ENCODE measurements at regions not wholly inside any gene's neighbourhood (a gene's known extent, or its start where the extent isn't known, plus 50 kb on each side); places are given as distances from the start of the nearest gene placed in this dataset.

DNA sequence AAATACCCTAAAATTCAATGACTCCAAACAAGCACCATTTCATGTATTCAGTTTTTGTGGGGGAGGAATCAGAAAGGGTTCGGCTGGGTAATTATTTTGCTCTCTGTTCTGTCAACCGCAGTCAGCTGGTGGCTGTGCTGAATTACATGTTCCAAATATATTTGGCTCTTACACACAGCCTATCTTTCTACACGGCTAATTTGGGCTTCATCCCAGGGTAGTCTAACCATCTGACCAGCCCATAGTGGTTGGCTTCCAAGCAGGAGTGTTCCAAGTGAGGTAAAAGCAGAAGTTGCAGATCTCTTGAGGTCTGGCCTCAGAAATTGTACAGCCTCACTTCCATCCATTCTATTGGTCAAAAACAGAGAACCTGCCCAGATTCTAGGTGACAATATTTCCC is 760.8 kb upstream of the SEMA6D start:
- no peaks in the 10 kb centered on the region for H3K27me3 ChIP-seq (ENCODE audit: control insufficient read depth, low read length)

GRCh38 chr15:46956881-46957280 is 760.4 kb upstream of the SEMA6D start:
- H3K4me1 ChIP-seq (ENCODE audit: control insufficient read depth, low read length) = no peaks in the 10 kb centered on the region
- no peaks in the 10 kb centered on the region for H4K20me1 ChIP-seq (ENCODE audit: control insufficient read depth, insufficient read depth, low read depth, low read length)
- no peaks in the 10 kb centered on the region for H3K9me2 ChIP-seq (replicated peaks; ENCODE audit: control insufficient read depth, low read length)
- H3K9me3 ChIP-seq (ENCODE audit: control insufficient read depth, insufficient read depth, low read length) = no peaks in the 10 kb centered on the region
- H3K4me3 ChIP-seq (ENCODE audit: low read length) = no peak overlapping the region
- H3K27me3 ChIP-seq (ENCODE audit: control insufficient read depth, low read length) = no peaks in the 10 kb centered on the region
- no peaks in the 10 kb centered on the region for H3F3A ChIP-seq (ENCODE audit: control insufficient read depth, insufficient read depth)
- no peaks in the 10 kb centered on the region for H3K36me3 ChIP-seq (ENCODE audit: control insufficient read depth, low read length)
- TF ChIP-seq, protein P1, sequence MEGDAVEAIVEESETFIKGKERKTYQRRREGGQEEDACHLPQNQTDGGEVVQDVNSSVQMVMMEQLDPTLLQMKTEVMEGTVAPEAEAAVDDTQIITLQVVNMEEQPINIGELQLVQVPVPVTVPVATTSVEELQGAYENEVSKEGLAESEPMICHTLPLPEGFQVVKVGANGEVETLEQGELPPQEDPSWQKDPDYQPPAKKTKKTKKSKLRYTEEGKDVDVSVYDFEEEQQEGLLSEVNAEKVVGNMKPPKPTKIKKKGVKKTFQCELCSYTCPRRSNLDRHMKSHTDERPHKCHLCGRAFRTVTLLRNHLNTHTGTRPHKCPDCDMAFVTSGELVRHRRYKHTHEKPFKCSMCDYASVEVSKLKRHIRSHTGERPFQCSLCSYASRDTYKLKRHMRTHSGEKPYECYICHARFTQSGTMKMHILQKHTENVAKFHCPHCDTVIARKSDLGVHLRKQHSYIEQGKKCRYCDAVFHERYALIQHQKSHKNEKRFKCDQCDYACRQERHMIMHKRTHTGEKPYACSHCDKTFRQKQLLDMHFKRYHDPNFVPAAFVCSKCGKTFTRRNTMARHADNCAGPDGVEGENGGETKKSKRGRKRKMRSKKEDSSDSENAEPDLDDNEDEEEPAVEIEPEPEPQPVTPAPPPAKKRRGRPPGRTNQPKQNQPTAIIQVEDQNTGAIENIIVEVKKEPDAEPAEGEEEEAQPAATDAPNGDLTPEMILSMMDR (IDR thresholded peaks at IDR 0.05; ENCODE audit: low read depth, low read length, poor library complexity, severe bottlenecking) = no peak
- TF ChIP-seq EZH2phosphoT487 (IDR thresholded peaks at IDR 0.05; ENCODE audit: borderline replicate concordance, low read length) = no peak
- no peaks in the 10 kb centered on the region for H3K79me2 ChIP-seq (ENCODE audit: control insufficient read depth, low read length)
- no peak overlapping the region for H3K27ac ChIP-seq (ENCODE audit: low read depth, low read length)
- H3K4me2 ChIP-seq (ENCODE audit: low read length) = no peak overlapping the region

More for the DNA sequence above, 760.8 kb upstream of the SEMA6D start:
- Histone ChIP-seq H4K20me1 (ENCODE audit: control insufficient read depth, insufficient read depth, low read depth, low read length) (no peaks in the 10 kb centered on the region), H3K36me3 (ENCODE audit: control insufficient read depth, low read length) (no peaks in the 10 kb centered on the region), H3K79me2 (ENCODE audit: control insufficient read depth, low read length) (no peaks in the 10 kb centered on the region), H3K4me2 (ENCODE audit: low read length) (no peak overlapping the region), H3K27ac (ENCODE audit: low read depth, low read length) (no peak overlapping the region), H3K9me2 (replicated peaks; ENCODE audit: control insufficient read depth, low read length) (no peaks in the 10 kb centered on the region), H3K9me3 (ENCODE audit: control insufficient read depth, insufficient read depth, low read length) (no peaks in the 10 kb centered on the region), H3K4me3 (ENCODE audit: low read length) (no peak overlapping the region), H3F3A (ENCODE audit: control insufficient read depth, insufficient read depth) (no peaks in the 10 kb centered on the region), H3K4me1 (ENCODE audit: control insufficient read depth, low read length) (no peaks in the 10 kb centered on the region)
- TF ChIP-seq, protein P1 (IDR thresholded peaks at IDR 0.05; ENCODE audit: low read depth, low read length, poor library complexity, severe bottlenecking) = no peak
- TF ChIP-seq EZH2phosphoT487 (IDR thresholded peaks at IDR 0.05; ENCODE audit: borderline replicate concordance, low read length) = no peak

DNA sequence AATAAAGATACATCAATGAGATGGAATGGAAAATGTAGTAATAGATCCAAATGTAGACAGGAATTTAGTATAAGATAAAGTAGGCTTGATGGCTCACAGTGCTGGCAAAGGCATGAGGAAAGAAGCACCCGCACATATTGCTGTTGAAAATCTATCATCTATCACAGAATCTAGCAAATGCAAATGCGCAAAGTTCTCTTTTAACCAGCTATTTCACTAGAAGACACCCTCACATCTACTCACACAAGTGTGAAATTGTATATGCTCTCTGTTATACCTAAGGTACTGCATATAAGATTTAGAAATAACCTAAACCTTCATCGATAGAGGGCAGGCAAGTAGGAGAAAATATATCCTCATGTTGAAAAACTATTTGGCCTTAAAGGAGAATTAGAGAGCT is 756.7 kb upstream of the SEMA6D start:
- Histone ChIP-seq H3K4me2 (ENCODE audit: low read length) (no peak overlapping the region), H3K4me3 (ENCODE audit: low read length) (no peak overlapping the region), H3K79me2 (ENCODE audit: control insufficient read depth, low read length) (no peaks in the 10 kb centered on the region), H3F3A (ENCODE audit: control insufficient read depth, insufficient read depth) (no peaks in the 10 kb centered on the region), H3K9me3 (ENCODE audit: control insufficient read depth, insufficient read depth, low read length) (no peaks in the 10 kb centered on the region; the same call in 1 of the 2 replicates), H3K36me3 (ENCODE audit: control insufficient read depth, low read length) (no peaks in the 10 kb centered on the region), H4K20me1 (ENCODE audit: control insufficient read depth, insufficient read depth, low read depth, low read length) (no peaks in the 10 kb centered on the region), H3K9me2 (replicated peaks; ENCODE audit: control insufficient read depth, low read length) (no peaks in the 10 kb centered on the region), H3K4me1 (ENCODE audit: control insufficient read depth, low read length) (no peaks in the 10 kb centered on the region), H3K27ac (ENCODE audit: low read depth, low read length) (no peak overlapping the region), H3K27me3 (ENCODE audit: control insufficient read depth, low read length) (no peaks in the 10 kb centered on the region)
- TF ChIP-seq, protein P1 (IDR thresholded peaks at IDR 0.05; ENCODE audit: low read depth, low read length, poor library complexity, severe bottlenecking) = no peak
- TF ChIP-seq EZH2phosphoT487 (IDR thresholded peaks at IDR 0.05; ENCODE audit: borderline replicate concordance, low read length) = no peak
